Lower lobe of right lung (tissue), 2 donors: ENCODE measurements at regions not wholly inside any gene's neighbourhood (a gene's known extent, or its start where the extent isn't known, plus 50 kb on each side); places are given as distances from the start of the nearest gene placed in this dataset.
A peak's percentile ranks its signal among the peaks of the same experiment; 100 is the strongest.
"Not testable (repeated sequence)": the region's sequence is repeated elsewhere in the genome, so short reads cannot be mapped to it uniquely, and the experiment has no call there.

Experiments
- ATAC-seq, 2 donors: fragments of 200-7000 bp; cut with Tn5 transposase; one replicate each; pipeline ENCODE4 v1.9.1; 2020 to 2022; ENCODE audit warnings: mild to moderate bottlenecking in 2 of 2, moderate library complexity in 2 of 2
- DNase-seq: peaks from one replicate; pipeline ENCODE4 v3.0.0-alpha.2; 2020
- H3K27ac ChIP-seq: fragments of 200-600 bp; one replicate; pipeline ENCODE4 v1.8.0; 2022
- H3K27me3 ChIP-seq: fragments of 200-600 bp; one replicate; pipeline ENCODE4 v1.8.0; 2022; ENCODE audit warnings: low read depth
- H3K36me3 ChIP-seq: fragments of 200-600 bp; one replicate; pipeline ENCODE4 v1.8.0; 2022; ENCODE audit warnings: mild to moderate bottlenecking
- H3K4me1 ChIP-seq: fragments of 200-600 bp; one replicate; pipeline ENCODE4 v1.8.0; 2022
- H3K4me3 ChIP-seq: fragments of 200-600 bp; one replicate; pipeline ENCODE4 v1.8.0; 2022; ENCODE audit warnings: mild to moderate bottlenecking
- H3K9me3 ChIP-seq: fragments of 200-600 bp; one replicate; pipeline ENCODE4 v1.8.0; 2022
- CTCF ChIP-seq: fragments of 200-600 bp; IDR thresholded peaks from one replicate; pipeline ENCODE4 v1.8.0; 2022; ENCODE audit warnings: antibody characterized with exemption, mild to moderate bottlenecking
- intact Hi-C: fragments of 100-400 bp; cut with DNase I; formaldehyde crosslinking; loops from one replicate; pipeline ENCODE4 v1.11.0; 2022
- donor health status: DM: no; HTN: yes; CAD: no; lungs with severe emphysema.

GRCh38 chr4:133559987-133560386 lies 410.9 kb downstream of the PCDH10 start:
- no peak for TF ChIP-seq CTCF
- Histone ChIP-seq H3K4me3 (no peak overlapping the region), H3K27ac (no peak overlapping the region), H3K4me1 (no peaks in the 10 kb centered on the region), H3K36me3 (no peaks in the 10 kb centered on the region), H3K9me3 (no peaks in the 10 kb centered on the region), H3K27me3 (no peaks in the 10 kb centered on the region)
- DNase-seq, result no peak
- intact Hi-C loops, result no loop called here
- ATAC-seq, result peak in 1 of 2 donors; percentile 38

- Histone ChIP-seq H3K9me3 (no peaks in the 10 kb centered on the region), H3K4me3 (no peak overlapping the region), H3K4me1 (no peaks in the 10 kb centered on the region), H3K27me3 (no peaks in the 10 kb centered on the region), H3K36me3 (no peaks in the 10 kb centered on the region), H3K27ac (no peak overlapping the region)
- DNase-seq, result no peak
- no peak for TF ChIP-seq CTCF
- intact Hi-C loops, result no loop called here
- no peak for ATAC-seq
These were observed 406.6 kb downstream of the PCDH10 start for GRCh38 chr4:133555671-133556070.

GRCh38 chr4:133550436-133550835 lies 401.3 kb downstream of the PCDH10 start:
- DNase-seq, result no peak
- ATAC-seq, result no peak

GRCh38 chr4:133544097-133544496 lies 395.0 kb downstream of the PCDH10 start:
- H3K36me3 ChIP-seq, result no peaks in the 10 kb centered on the region
- H3K9me3 ChIP-seq, result no peaks in the 10 kb centered on the region
- DNase-seq (no peak), ATAC-seq (no peak)
- H3K4me3 ChIP-seq, result no peak overlapping the region
- no peak for TF ChIP-seq CTCF
- no peak overlapping the region for H3K27ac ChIP-seq
- H3K27me3 ChIP-seq, result no peaks in the 10 kb centered on the region
- H3K4me1 ChIP-seq, result no peaks in the 10 kb centered on the region
- intact Hi-C loops, result no loop called here

More at GRCh38 chr4:133550436-133550835, 401.3 kb downstream of the PCDH10 start:
- H3K27ac ChIP-seq, result no peak overlapping the region
- H3K4me1 ChIP-seq, result no peaks in the 10 kb centered on the region
- intact Hi-C loops, result no loop called here
- H3K9me3 ChIP-seq, result no peaks in the 10 kb centered on the region
- TF ChIP-seq CTCF, result no peak
- H3K4me3 ChIP-seq, result no peak overlapping the region
- H3K27me3 ChIP-seq, result no peaks in the 10 kb centered on the region
- no peaks in the 10 kb centered on the region for H3K36me3 ChIP-seq

- H3K4me1 ChIP-seq, result no peaks in the 10 kb centered on the region
- DNase-seq (no peak), ATAC-seq (no peak)
- H3K9me3 ChIP-seq, result no peaks in the 10 kb centered on the region
- no peak for TF ChIP-seq CTCF
- no peak overlapping the region for H3K4me3 ChIP-seq
- H3K27me3 ChIP-seq, result no peaks in the 10 kb centered on the region
- intact Hi-C loops, result no loop called here
- H3K27ac ChIP-seq, result no peak overlapping the region
- no peaks in the 10 kb centered on the region for H3K36me3 ChIP-seq
These were observed 388.7 kb downstream of the PCDH10 start for GRCh38 chr4:133537780-133538281.

GRCh38 chr4:133534224-133534623 lies 385.1 kb downstream of the PCDH10 start:
- H3K9me3 ChIP-seq, DNase-seq, H3K4me3 ChIP-seq, H3K36me3 ChIP-seq, H3K27ac ChIP-seq, ATAC-seq, H3K27me3 ChIP-seq, H3K4me1 ChIP-seq, intact Hi-C loops: not testable (repeated sequence)
